Rectal smooth muscle tissue (tissue), 1 donor: ENCODE measurements at regions not wholly inside any gene's neighbourhood (a gene's known extent, or its start where the extent isn't known, plus 50 kb on each side); places are given as distances from the start of the nearest gene placed in this dataset.
"Not testable (repeated sequence)": the region's sequence is repeated elsewhere in the genome, so short reads cannot be mapped to it uniquely, and the experiment has no call there.

Source experiments
- H3K27ac ChIP-seq: one replicate; pipeline ENCODE4 v1.7.0; 2013; ENCODE audit warnings: low read depth, low read length, inconsistent platforms
- H3K27me3 ChIP-seq: one replicate; pipeline ENCODE4 v1.7.0; 2013; ENCODE audit warnings: low read length; ENCODE audit not compliant: control insufficient read depth, insufficient read depth
- H3K36me3 ChIP-seq: one replicate; pipeline ENCODE4 v1.7.0; 2013; ENCODE audit warnings: low read length; ENCODE audit not compliant: control insufficient read depth, insufficient read depth
- H3K4me1 ChIP-seq: one replicate; pipeline ENCODE4 v1.7.0; 2013; ENCODE audit warnings: low read length; ENCODE audit not compliant: control insufficient read depth, insufficient read depth
- H3K4me3 ChIP-seq: one replicate; pipeline ENCODE4 v1.7.0; 2013; ENCODE audit warnings: low read length
- H3K9ac ChIP-seq: one replicate; pipeline ENCODE4 v1.7.0; 2013; ENCODE audit warnings: low read length

DNA sequence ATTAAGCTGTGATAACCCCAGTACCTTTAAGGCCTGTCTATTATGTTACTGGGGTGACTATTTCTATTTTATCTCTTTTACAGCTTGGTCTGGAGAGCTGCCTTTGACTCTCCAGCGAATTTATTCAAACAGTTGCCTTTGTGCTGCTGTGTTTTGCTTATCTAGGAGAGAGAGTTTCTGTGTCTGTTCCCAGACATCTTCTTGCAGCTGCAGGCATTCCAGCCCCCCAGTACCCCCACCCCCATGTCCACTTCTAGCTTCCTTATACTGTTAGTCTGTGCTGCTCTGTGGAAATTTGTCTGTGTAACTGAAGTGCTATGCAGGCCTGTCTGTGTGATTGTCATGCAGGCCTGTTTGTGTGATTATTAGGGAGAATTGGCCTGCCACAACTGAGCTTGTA lies 713.7 kb upstream of the SEMA6D start:
- H3K27me3 ChIP-seq, result no peaks in the 10 kb centered on the region
- H3K27ac ChIP-seq, result no peak overlapping the region
- no peaks in the 10 kb centered on the region for H3K36me3 ChIP-seq
- no peak overlapping the region for H3K9ac ChIP-seq
- no peaks in the 10 kb centered on the region for H3K4me1 ChIP-seq
- H3K4me3 ChIP-seq, result no peak overlapping the region

DNA sequence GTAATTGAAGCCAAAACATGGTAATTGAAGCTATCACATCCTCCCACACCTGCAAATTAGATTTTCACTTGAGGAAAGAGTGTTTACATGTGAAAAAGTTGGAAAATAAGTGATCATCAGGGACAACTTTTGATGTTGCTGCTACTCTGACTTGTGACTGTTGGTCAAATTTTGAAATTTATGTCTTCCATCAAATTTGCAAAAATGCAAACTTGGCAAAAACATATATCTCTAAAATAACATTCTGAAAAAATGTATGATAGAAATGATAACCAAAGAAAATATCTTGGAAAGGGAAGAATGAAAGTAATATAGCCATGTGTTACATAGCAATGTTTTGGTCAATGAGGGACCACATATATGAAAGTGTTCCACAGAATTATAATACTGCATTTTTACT lies 703.9 kb upstream of the SEMA6D start:
- H3K4me3 ChIP-seq, result no peak overlapping the region
- no peak overlapping the region for H3K27ac ChIP-seq
- no peaks in the 10 kb centered on the region for H3K27me3 ChIP-seq
- H3K4me1 ChIP-seq, result no peaks in the 10 kb centered on the region
- H3K36me3 ChIP-seq, result no peaks in the 10 kb centered on the region
- H3K9ac ChIP-seq, result no peak overlapping the region

- Histone ChIP-seq H3K4me1 (no peaks in the 10 kb centered on the region), H3K27me3 (no peaks in the 10 kb centered on the region), H3K27ac (no peak overlapping the region), H3K9ac (no peak overlapping the region), H3K4me3 (no peak overlapping the region), H3K36me3 (no peaks in the 10 kb centered on the region)
Measured at GRCh38 chr15:47027322-47027946, 689.9 kb upstream of the SEMA6D start.

DNA sequence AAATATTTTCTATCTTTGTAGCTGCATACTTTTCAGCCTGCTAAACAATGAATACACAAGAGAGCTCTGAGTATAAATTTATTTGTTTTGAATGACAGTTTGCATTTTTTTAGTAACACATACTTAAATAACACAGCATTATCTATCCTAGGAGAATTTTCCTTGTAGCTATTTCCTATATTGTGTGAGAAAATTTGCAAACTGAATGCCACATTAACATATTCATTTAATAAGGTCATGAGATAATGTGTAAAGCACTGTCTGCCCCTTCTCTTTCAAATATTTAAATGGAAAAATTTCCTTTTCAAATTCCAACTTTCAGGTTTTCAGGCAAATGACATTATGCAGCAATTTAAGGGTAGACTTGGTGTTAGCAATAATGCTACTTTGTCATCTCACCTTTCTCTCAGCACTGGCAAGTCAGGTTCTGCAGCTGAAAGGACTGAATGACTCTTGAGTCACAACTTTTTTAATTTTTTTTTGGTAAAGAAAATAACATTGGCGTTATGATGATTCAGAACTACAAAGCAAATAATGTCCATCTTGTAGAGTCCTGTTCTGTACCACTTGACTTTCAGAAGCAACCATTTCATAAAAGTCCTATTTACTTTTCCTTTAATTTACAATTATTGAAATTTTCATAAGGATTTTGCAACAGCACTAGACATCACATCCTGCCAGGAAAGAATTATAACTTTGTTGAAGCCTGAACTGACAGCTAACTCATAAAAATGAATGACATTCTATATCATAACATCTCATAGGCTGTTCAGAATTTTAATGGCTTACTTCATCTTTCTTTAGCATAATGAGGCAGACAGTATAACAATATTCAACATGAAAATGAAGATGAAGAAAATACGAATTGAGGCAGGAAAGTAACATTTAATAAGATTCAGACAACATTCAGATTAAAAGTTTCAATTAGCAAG lies 681.6 kb upstream of the SEMA6D start:
- Histone ChIP-seq H3K4me3 (no peak overlapping the region), H3K9ac (no peak overlapping the region), H3K27ac (no peak overlapping the region), H3K4me1 (no peaks in the 10 kb centered on the region), H3K27me3 (no peaks in the 10 kb centered on the region), H3K36me3 (no peaks in the 10 kb centered on the region)

DNA sequence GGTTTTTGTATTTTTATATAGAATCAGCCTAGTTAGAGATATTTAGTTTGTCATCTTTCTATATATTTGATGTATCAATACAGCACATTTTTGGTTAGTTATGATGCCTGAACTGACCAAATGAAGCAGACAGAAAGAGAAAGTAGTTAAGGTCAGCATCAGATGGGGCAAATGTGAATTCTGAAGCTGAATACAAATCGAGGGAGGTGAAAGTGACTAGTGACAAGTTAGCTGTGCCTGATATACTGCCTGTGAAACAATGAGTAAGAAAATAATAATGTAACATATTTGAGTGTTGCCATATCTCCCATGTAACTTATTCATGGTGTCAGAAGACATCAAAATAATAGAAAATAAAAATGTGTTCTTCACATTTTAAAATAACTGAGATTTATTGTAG lies 680.3 kb upstream of the SEMA6D start:
- no peaks in the 10 kb centered on the region for H3K27me3 ChIP-seq
- H3K9ac ChIP-seq, result no peak overlapping the region
- H3K27ac ChIP-seq, result no peak overlapping the region
- H3K4me3 ChIP-seq, result no peak overlapping the region
- no peaks in the 10 kb centered on the region for H3K4me1 ChIP-seq
- H3K36me3 ChIP-seq, result no peaks in the 10 kb centered on the region

DNA sequence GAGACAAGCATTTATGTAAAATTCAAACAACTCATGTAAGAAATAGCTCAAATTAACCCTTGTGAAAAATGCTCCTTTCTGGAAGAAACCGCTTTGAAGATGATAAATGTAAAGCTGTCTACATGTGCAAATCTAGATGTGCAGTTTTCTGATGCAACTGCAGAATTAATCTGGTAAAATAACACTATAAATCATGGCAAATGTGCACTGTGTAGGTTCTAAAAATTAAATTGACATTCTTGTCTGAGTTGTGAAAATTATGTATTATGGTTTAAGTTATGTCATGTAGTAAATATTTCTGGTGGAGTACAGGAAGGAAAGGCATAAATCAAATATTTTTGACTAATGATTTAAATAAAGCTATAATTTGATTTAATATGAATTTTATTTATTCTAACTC lies 678.1 kb upstream of the SEMA6D start:
- H3K36me3 ChIP-seq, result no peaks in the 10 kb centered on the region
- H3K27ac ChIP-seq, result no peak overlapping the region
- no peak overlapping the region for H3K9ac ChIP-seq
- H3K27me3 ChIP-seq, result no peaks in the 10 kb centered on the region
- H3K4me3 ChIP-seq, result no peak overlapping the region
- no peaks in the 10 kb centered on the region for H3K4me1 ChIP-seq

- H3K9ac ChIP-seq, result no peak overlapping the region
- no peaks in the 10 kb centered on the region for H3K27me3 ChIP-seq
- no peaks in the 10 kb centered on the region for H3K4me1 ChIP-seq
- H3K4me3 ChIP-seq, result no peak overlapping the region
- H3K27ac ChIP-seq, result no peak overlapping the region
- no peaks in the 10 kb centered on the region for H3K36me3 ChIP-seq
Measured at GRCh38 chr15:47041301-47041700, 676.0 kb upstream of the SEMA6D start.

- not testable (repeated sequence) for H3K27ac ChIP-seq, H3K27me3 ChIP-seq, H3K4me1 ChIP-seq, H3K9ac ChIP-seq, H3K36me3 ChIP-seq, H3K4me3 ChIP-seq
Measured at GRCh38 chr15:47047981-47048380, 669.3 kb upstream of the SEMA6D start.

GRCh38 chr15:47066392-47066791 lies 650.9 kb upstream of the SEMA6D start:
- no peaks in the 10 kb centered on the region for H3K36me3 ChIP-seq
- H3K27ac ChIP-seq, result no peak overlapping the region
- H3K4me3 ChIP-seq, result no peak overlapping the region
- H3K9ac ChIP-seq, result no peak overlapping the region
- H3K27me3 ChIP-seq, result no peaks in the 10 kb centered on the region
- H3K4me1 ChIP-seq, result no peaks in the 10 kb centered on the region

- not testable (repeated sequence) for H3K4me3 ChIP-seq, H3K36me3 ChIP-seq, H3K9ac ChIP-seq, H3K4me1 ChIP-seq, H3K27ac ChIP-seq, H3K27me3 ChIP-seq
Measured at GRCh38 chr15:47077846-47078245, 639.5 kb upstream of the SEMA6D start.

- Histone ChIP-seq H3K4me3 (no peak overlapping the region), H3K27ac (no peak overlapping the region), H3K4me1 (no peaks in the 10 kb centered on the region)
Measured at GRCh38 chr15:47095833-47096232, 621.5 kb upstream of the SEMA6D start.

DNA sequence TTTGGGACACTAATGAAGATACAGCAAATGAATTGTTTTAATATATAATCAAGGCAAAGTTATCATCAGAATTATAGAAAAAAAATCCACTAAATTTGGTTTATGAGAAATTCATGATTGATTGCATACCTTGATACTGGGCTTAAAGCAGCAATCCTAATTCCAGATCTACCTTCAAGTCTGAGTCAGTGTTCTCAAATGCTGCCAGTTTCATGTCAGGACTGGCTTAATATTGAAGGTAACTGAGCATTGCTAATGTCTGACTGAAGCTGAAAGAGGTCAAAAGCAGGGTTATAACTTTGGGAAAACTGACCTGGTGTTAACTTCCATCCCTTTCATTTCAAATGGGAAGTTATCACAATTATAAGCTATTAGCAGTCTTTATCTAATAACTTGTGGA lies 618.8 kb upstream of the SEMA6D start:
- H3K9ac ChIP-seq, H3K27ac ChIP-seq, H3K4me3 ChIP-seq, H3K27me3 ChIP-seq, H3K36me3 ChIP-seq, H3K4me1 ChIP-seq: not testable (repeated sequence)

More at GRCh38 chr15:47095833-47096232, 621.5 kb upstream of the SEMA6D start:
- H3K9ac ChIP-seq, result no peak overlapping the region
- no peaks in the 10 kb centered on the region for H3K27me3 ChIP-seq
- H3K36me3 ChIP-seq, result no peaks in the 10 kb centered on the region

GRCh38 chr15:47099801-47100200 lies 617.5 kb upstream of the SEMA6D start:
- H3K9ac ChIP-seq, H3K36me3 ChIP-seq, H3K4me1 ChIP-seq, H3K27ac ChIP-seq, H3K27me3 ChIP-seq, H3K4me3 ChIP-seq: not testable (repeated sequence)
